Gastrocnemius medialis (tissue), 4 donors: ENCODE measurements at regions not wholly inside any gene's neighbourhood (a gene's known extent, or its start where the extent isn't known, plus 50 kb on each side); places are given as distances from the start of the nearest gene placed in this dataset.

Experiments used
- POLR2A ChIP-seq, 2 donors: fragments of 450-650 bp; IDR thresholded peaks; one replicate each; pipeline ENCODE4 v1.6.1; 2017; ENCODE audit warnings: antibody characterized with exemption in 2 of 2, mild to moderate bottlenecking in 2 of 2, moderate library complexity in 2 of 2
- TF ChIP-seq, protein P1 (sequence below), 5 experiments: fragments of 450-650 bp in 3 of 5; fragments of 200-600 bp in 2 of 5; sonication (generic) in 2 of 5; IDR thresholded peaks in 4 of 5; conservative IDR thresholded peaks in 1 of 5; 1 replicate in 4 of 5; 2 replicates in 1 of 5; pipeline ENCODE4 v1.5.1; 2016 to 2019; ENCODE audit warnings: antibody characterized with exemption in 5 of 5, mild to moderate bottlenecking in 3 of 5, moderate library complexity in 3 of 5

DNA sequence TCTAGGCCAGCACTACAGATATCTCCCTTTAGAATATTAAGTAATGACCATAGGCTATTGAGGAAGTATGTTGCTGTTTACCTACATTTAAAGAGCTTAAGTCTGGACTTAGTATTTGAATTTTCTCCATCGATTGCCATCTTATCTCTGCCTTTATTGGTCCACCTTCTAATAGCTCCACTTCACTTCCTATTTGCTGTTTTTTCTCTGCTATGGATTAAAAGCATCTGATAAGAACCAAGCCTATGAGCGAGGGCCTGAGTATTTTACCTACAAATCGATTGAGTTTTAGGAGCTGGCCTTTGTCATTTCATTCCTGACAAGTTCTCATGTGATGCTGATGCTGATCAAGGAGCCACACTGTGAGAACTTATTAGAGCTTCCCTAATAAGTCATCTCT lies 52.6 kb upstream of the AKAP13 start:
- TF ChIP-seq, protein P1, sequence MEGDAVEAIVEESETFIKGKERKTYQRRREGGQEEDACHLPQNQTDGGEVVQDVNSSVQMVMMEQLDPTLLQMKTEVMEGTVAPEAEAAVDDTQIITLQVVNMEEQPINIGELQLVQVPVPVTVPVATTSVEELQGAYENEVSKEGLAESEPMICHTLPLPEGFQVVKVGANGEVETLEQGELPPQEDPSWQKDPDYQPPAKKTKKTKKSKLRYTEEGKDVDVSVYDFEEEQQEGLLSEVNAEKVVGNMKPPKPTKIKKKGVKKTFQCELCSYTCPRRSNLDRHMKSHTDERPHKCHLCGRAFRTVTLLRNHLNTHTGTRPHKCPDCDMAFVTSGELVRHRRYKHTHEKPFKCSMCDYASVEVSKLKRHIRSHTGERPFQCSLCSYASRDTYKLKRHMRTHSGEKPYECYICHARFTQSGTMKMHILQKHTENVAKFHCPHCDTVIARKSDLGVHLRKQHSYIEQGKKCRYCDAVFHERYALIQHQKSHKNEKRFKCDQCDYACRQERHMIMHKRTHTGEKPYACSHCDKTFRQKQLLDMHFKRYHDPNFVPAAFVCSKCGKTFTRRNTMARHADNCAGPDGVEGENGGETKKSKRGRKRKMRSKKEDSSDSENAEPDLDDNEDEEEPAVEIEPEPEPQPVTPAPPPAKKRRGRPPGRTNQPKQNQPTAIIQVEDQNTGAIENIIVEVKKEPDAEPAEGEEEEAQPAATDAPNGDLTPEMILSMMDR (IDR thresholded peaks at IDR 0.05 in 4 of 5, conservative IDR thresholded peaks at IDR 0.05 in 1 of 5), result no peak
- no peak for TF ChIP-seq POLR2A (IDR thresholded peaks at IDR 0.05)
